ENCODE measurements at regions not wholly inside any gene's neighbourhood (a gene's known extent, or its start where the extent isn't known, plus 50 kb on each side); places are given as distances from the start of the nearest gene placed in this dataset.

DNA sequence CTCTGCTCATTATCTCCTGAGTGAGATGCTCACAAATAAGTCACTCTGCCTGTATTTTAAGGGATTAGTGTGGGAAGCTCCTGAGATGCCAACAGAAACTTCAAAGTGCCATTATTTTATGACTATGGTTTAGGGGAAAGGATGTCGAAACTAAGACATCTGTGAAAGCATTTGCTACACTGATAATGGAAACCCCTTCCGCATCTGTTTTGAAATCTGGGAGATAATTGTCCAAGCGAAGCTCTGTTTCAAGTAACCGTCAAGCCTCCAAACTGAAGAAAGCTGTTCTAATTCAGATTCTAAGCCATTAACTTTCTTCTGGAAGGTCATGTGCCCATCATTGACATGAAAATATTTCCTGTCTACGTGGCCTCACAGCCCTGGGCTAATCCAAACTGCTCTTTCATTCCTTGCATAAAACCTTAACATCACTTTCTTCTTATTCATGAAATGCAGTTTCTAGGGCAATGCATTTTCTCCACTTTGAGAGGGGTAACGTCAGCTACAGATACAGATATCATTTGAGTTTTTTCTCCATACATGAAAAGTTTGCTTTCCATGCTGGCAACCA lies 932.0 kb downstream of the C6orf118 start:
- TF ChIP-seq, protein P1, sequence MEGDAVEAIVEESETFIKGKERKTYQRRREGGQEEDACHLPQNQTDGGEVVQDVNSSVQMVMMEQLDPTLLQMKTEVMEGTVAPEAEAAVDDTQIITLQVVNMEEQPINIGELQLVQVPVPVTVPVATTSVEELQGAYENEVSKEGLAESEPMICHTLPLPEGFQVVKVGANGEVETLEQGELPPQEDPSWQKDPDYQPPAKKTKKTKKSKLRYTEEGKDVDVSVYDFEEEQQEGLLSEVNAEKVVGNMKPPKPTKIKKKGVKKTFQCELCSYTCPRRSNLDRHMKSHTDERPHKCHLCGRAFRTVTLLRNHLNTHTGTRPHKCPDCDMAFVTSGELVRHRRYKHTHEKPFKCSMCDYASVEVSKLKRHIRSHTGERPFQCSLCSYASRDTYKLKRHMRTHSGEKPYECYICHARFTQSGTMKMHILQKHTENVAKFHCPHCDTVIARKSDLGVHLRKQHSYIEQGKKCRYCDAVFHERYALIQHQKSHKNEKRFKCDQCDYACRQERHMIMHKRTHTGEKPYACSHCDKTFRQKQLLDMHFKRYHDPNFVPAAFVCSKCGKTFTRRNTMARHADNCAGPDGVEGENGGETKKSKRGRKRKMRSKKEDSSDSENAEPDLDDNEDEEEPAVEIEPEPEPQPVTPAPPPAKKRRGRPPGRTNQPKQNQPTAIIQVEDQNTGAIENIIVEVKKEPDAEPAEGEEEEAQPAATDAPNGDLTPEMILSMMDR (IDR thresholded peaks at IDR 0.05; ENCODE audit: insufficient read depth, low read length, poor library complexity, severe bottlenecking), result no peak
- no peak for TF ChIP-seq EZH2phosphoT487 (conservative IDR thresholded peaks at IDR 0.05; ENCODE audit: low read length)
